SK-N-SH treated with all-trans-retinoic acid at 6 μM for 48 hours (cell line): ENCODE measurements at regions not wholly inside any gene's neighbourhood (a gene's known extent, or its start where the extent isn't known, plus 50 kb on each side); places are given as distances from the start of the nearest gene placed in this dataset.

Experiments
- ARNTL ChIP-seq: fragments of 450-650 bp; formaldehyde crosslinking; IDR thresholded peaks from 2 replicates; pipeline ENCODE4 v1.5.0; 2020; ENCODE audit warnings: low read depth, mild to moderate bottlenecking, moderate library complexity, borderline replicate concordance
- ESRRG ChIP-seq: fragments of 250-450 bp; sonication (Bioruptor Pico); IDR thresholded peaks from 2 replicates; pipeline ENCODE4 v1.6.1; 2021; ENCODE audit warnings: mild to moderate bottlenecking
- ISL1 ChIP-seq: fragments of 250-450 bp; sonication (Bioruptor Pico); IDR thresholded peaks from 2 replicates; pipeline ENCODE4 v2.1.2; 2022; ENCODE audit warnings: mild to moderate bottlenecking, moderate library complexity
- RARB ChIP-seq: fragments of 250-450 bp; sonication (Bioruptor Pico); IDR thresholded peaks from 2 replicates; pipeline ENCODE4 v1.8.0; 2021; ENCODE audit warnings: mild to moderate bottlenecking, moderate library complexity
- TCF4 ChIP-seq: fragments of 250-450 bp; sonication (Bioruptor Pico); IDR thresholded peaks from 2 replicates; pipeline ENCODE4 v1.8.0; 2021; ENCODE audit warnings: mild to moderate bottlenecking, moderate library complexity, borderline replicate concordance
- ZFP30 ChIP-seq: fragments of 450-650 bp; formaldehyde crosslinking; IDR thresholded peaks from 2 replicates; pipeline ENCODE4 v1.5.0; 2022; ENCODE audit warnings: mild to moderate bottlenecking, moderate library complexity
- ZNF70 ChIP-seq: fragments of 450-650 bp; formaldehyde crosslinking; IDR thresholded peaks from 2 replicates; pipeline ENCODE4 v1.5.0; 2020; ENCODE audit warnings: mild to moderate bottlenecking, moderate library complexity
- TF ChIP-seq, protein P1 (sequence below): fragments of 250-450 bp; sonication (Bioruptor Pico); IDR thresholded peaks from 2 replicates; pipeline ENCODE4 v1.8.0; 2020; ENCODE audit warnings: mild to moderate bottlenecking, moderate library complexity, borderline replicate concordance
- TF ChIP-seq, protein P2 (sequence below): fragments of 250-450 bp; sonication (Bioruptor Pico); IDR thresholded peaks from 2 replicates; pipeline ENCODE4 v1.5.1; 2020; ENCODE audit warnings: low read depth, mild to moderate bottlenecking, moderate library complexity

DNA sequence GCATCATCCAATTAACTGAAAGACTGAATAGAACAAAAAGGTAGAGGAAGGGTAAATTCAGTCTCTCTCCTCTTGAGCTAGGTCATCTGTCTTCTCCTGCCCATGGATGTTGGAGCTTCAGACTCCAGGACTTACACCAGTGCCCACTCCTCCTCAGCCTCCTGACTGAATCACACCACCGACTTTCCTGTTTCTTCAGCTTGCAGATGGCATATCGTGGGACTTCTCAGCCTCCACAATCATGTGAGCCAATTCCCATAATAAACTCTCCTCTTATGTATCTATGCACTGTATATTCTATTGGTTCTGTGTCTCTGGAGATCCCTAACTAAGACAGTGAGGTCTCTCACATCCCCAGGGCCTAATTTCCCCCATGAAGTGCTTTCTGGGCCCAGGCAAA, 140.4 kb downstream of the CD47 start:
- TF ChIP-seq ZNF70 (CRISPR knock-in tag) (no peak), ARNTL (no peak), TCF4 (CRISPR knock-in tag) (no peak), RARB (CRISPR knock-in tag) (no peak), ISL1 (no peak), ZFP30 (CRISPR knock-in tag) (no peak), ESRRG (no peak)
- TF ChIP-seq, protein P1, sequence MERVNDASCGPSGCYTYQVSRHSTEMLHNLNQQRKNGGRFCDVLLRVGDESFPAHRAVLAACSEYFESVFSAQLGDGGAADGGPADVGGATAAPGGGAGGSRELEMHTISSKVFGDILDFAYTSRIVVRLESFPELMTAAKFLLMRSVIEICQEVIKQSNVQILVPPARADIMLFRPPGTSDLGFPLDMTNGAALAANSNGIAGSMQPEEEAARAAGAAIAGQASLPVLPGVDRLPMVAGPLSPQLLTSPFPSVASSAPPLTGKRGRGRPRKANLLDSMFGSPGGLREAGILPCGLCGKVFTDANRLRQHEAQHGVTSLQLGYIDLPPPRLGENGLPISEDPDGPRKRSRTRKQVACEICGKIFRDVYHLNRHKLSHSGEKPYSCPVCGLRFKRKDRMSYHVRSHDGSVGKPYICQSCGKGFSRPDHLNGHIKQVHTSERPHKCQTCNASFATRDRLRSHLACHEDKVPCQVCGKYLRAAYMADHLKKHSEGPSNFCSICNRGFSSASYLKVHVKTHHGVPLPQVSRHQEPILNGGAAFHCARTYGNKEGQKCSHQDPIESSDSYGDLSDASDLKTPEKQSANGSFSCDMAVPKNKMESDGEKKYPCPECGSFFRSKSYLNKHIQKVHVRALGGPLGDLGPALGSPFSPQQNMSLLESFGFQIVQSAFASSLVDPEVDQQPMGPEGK (CRISPR knock-in tag) = no peak
- TF ChIP-seq, protein P2, sequence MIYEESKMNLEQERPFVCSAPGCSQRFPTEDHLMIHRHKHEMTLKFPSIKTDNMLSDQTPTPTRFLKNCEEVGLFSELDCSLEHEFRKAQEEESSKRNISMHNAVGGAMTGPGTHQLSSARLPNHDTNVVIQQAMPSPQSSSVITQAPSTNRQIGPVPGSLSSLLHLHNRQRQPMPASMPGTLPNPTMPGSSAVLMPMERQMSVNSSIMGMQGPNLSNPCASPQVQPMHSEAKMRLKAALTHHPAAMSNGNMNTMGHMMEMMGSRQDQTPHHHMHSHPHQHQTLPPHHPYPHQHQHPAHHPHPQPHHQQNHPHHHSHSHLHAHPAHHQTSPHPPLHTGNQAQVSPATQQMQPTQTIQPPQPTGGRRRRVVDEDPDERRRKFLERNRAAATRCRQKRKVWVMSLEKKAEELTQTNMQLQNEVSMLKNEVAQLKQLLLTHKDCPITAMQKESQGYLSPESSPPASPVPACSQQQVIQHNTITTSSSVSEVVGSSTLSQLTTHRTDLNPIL = no peak
